ENCODE measurements at regions not wholly inside any gene's neighbourhood (a gene's known extent, or its start where the extent isn't known, plus 50 kb on each side); places are given as distances from the start of the nearest gene placed in this dataset.
A peak's percentile ranks its signal among the peaks of the same experiment; 100 is the strongest.

GRCh38 chr6:170131351-170131750 lies 159.5 kb downstream of the DLL1 start:
- H2AFZ ChIP-seq: no peak overlapping the region
- WGBS, 2 experiments (ENCODE audit: low coverage in 1 of 2, low lambda C conversion rate in 2 of 2, missing lambda C conversion rate in 2 of 2): 50 to 61% methylated on average over 10 to 11 of the region's 11 CpGs
- TF ChIP-seq EZH2phosphoT487 (IDR thresholded peaks at IDR 0.05; ENCODE audit: insufficient read depth, low read depth) (no peak), EZH2 (IDR thresholded peaks at IDR 0.05; ENCODE audit: insufficient read depth, poor library complexity, severe bottlenecking) (no peak)
- DNase-seq: no peak
- no peaks in the 10 kb centered on the region for H3K9me2 ChIP-seq (ENCODE audit: insufficient read depth)
- no peaks in the 10 kb centered on the region for H3K79me2 ChIP-seq (ENCODE audit: insufficient read depth)
- no peaks in the 10 kb centered on the region for H4K20me1 ChIP-seq (ENCODE audit: insufficient read depth)
- no peak overlapping the region for H3K27ac ChIP-seq
- H3K4me3 ChIP-seq: no peak overlapping the region
- no peak overlapping the region for H3K9ac ChIP-seq
- H3K9me3 ChIP-seq (ENCODE audit: low read depth): no peaks in the 10 kb centered on the region
- no peaks in the 10 kb centered on the region for H3K4me1 ChIP-seq (ENCODE audit: insufficient read depth)
- no peak overlapping the region for H3K4me2 ChIP-seq (ENCODE audit: unreplicated experiment)
- no peaks in the 10 kb centered on the region for H3K36me3 ChIP-seq (ENCODE audit: low read depth)
- in situ Hi-C loops (cut with MboI): no loop called here
- H3F3A ChIP-seq (ENCODE audit: insufficient read depth): no peaks in the 10 kb centered on the region
- no peaks in the 10 kb centered on the region for H3K27me3 ChIP-seq (replicated peaks; ENCODE audit: insufficient read depth)

DNA sequence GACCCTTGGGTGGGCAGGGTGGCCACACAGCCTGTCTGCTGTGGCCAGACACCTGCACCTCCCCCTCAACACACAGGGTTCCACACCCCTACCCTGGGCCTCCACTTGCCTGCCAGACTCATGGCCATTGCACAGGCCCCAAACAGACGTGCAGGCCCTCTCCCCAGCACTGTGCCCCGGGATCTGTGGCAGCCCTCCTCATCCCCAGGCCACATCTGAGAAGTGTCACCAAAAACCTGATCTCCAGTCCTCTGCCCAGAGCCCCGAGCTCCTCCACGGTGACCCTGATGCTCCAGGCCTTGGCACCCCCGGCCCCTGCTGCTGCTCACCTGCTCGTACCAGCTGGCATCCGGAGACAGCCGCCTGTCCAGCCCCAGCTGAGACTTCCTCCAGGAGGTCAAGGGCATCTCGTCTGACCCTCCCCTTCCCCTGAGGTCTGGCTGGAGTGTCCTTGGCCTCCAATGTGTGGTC lies 160.1 kb downstream of the DLL1 start:
- no peaks in the 10 kb centered on the region for H3K4me1 ChIP-seq (ENCODE audit: insufficient read depth)
- H3K79me2 ChIP-seq (ENCODE audit: insufficient read depth): no peaks in the 10 kb centered on the region
- no peaks in the 10 kb centered on the region for H3F3A ChIP-seq (ENCODE audit: insufficient read depth)
- in situ Hi-C loops (cut with MboI): no loop called here
- no peak overlapping the region for H2AFZ ChIP-seq
- H3K9me3 ChIP-seq (ENCODE audit: low read depth): no peaks in the 10 kb centered on the region
- no peak overlapping the region for H3K4me2 ChIP-seq (ENCODE audit: unreplicated experiment)
- no peak for DNase-seq
- no peak overlapping the region for H3K27ac ChIP-seq
- no peak for TF ChIP-seq EZH2 (IDR thresholded peaks at IDR 0.05; ENCODE audit: insufficient read depth, poor library complexity, severe bottlenecking)
- TF ChIP-seq EZH2phosphoT487 (IDR thresholded peaks at IDR 0.05; ENCODE audit: insufficient read depth, low read depth): no peak
- no peak overlapping the region for H3K4me3 ChIP-seq
- no peak overlapping the region for H3K9ac ChIP-seq
- H3K27me3 ChIP-seq (replicated peaks; ENCODE audit: insufficient read depth): no peaks in the 10 kb centered on the region
- 54% methylated on average over 9 of the region's 9 CpGs for WGBS, 2 experiments (ENCODE audit: low coverage in 1 of 2, low lambda C conversion rate in 2 of 2, missing lambda C conversion rate in 2 of 2)
- H4K20me1 ChIP-seq (ENCODE audit: insufficient read depth): no peaks in the 10 kb centered on the region
- no peaks in the 10 kb centered on the region for H3K36me3 ChIP-seq (ENCODE audit: low read depth)
- H3K9me2 ChIP-seq (ENCODE audit: insufficient read depth): no peaks in the 10 kb centered on the region

GRCh38 chr6:170130201-170130621 lies 160.7 kb downstream of the DLL1 start:
- in situ Hi-C loops (cut with MboI): no loop called here
- Histone ChIP-seq H3K36me3 (ENCODE audit: low read depth) (no peaks in the 10 kb centered on the region), H3K9ac (no peak overlapping the region), H3K4me2 (ENCODE audit: unreplicated experiment) (no peak overlapping the region), H3K9me2 (ENCODE audit: insufficient read depth) (no peaks in the 10 kb centered on the region), H3K79me2 (ENCODE audit: insufficient read depth) (no peaks in the 10 kb centered on the region), H3F3A (ENCODE audit: insufficient read depth) (no peaks in the 10 kb centered on the region), H3K9me3 (ENCODE audit: low read depth) (no peaks in the 10 kb centered on the region), H3K27me3 (replicated peaks; ENCODE audit: insufficient read depth) (no peaks in the 10 kb centered on the region), H4K20me1 (ENCODE audit: insufficient read depth) (no peaks in the 10 kb centered on the region), H3K4me1 (ENCODE audit: insufficient read depth) (no peaks in the 10 kb centered on the region), H3K4me3 (no peak overlapping the region), H3K27ac (no peak overlapping the region), H2AFZ (no peak overlapping the region)
- WGBS, 2 experiments (ENCODE audit: low coverage in 1 of 2, low lambda C conversion rate in 2 of 2, missing lambda C conversion rate in 2 of 2): 69 to 70% methylated on average over 15 of the region's 15 CpGs
- DNase-seq: no peak
- TF ChIP-seq EZH2phosphoT487 (IDR thresholded peaks at IDR 0.05; ENCODE audit: insufficient read depth, low read depth) (no peak), EZH2 (IDR thresholded peaks at IDR 0.05; ENCODE audit: insufficient read depth, poor library complexity, severe bottlenecking) (no peak)

DNA sequence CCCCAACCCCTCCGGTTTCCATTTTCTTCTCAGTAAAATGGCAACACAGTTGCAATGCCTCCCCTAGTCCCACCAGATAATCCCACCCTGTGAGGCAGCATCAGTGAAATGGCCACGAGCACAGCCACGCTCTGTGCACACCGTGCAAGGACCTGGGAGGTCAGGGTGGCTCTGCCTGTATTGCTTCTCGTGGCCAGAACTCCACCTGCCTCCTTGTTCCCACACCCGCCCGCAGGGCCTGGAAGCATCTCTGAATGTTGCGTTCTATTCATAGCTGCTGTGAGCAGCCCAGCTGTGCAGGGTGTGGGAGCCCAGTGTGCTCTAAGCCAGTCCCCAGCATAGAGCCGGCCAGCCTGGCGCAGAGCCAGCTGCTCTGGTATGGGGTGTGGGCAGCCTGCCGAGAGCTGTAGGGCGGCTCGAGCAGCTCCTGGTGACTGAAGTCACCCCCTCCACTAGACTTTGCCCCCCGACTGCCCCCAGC lies 161.1 kb downstream of the DLL1 start:
- no peaks in the 10 kb centered on the region for H3K36me3 ChIP-seq (ENCODE audit: low read depth)
- 13 to 18% methylated on average over 13 to 14 of the region's 14 CpGs for WGBS, 2 experiments (ENCODE audit: low coverage in 1 of 2, low lambda C conversion rate in 2 of 2, missing lambda C conversion rate in 2 of 2)
- H3F3A ChIP-seq (ENCODE audit: insufficient read depth): no peaks in the 10 kb centered on the region
- H3K9me3 ChIP-seq (ENCODE audit: low read depth): no peaks in the 10 kb centered on the region
- no peak for TF ChIP-seq EZH2phosphoT487 (IDR thresholded peaks at IDR 0.05; ENCODE audit: insufficient read depth, low read depth)
- TF ChIP-seq EZH2 (IDR thresholded peaks at IDR 0.05; ENCODE audit: insufficient read depth, poor library complexity, severe bottlenecking): no peak
- H2AFZ ChIP-seq: no peak overlapping the region
- H3K9ac ChIP-seq: no peak overlapping the region
- peak; percentile 29 for DNase-seq
- H3K9me2 ChIP-seq (ENCODE audit: insufficient read depth): no peaks in the 10 kb centered on the region
- in situ Hi-C loops (cut with MboI): no loop called here
- H3K4me2 ChIP-seq (ENCODE audit: unreplicated experiment): no peak overlapping the region
- no peak overlapping the region for H3K27ac ChIP-seq
- no peaks in the 10 kb centered on the region for H3K27me3 ChIP-seq (replicated peaks; ENCODE audit: insufficient read depth)
- H3K4me3 ChIP-seq: no peak overlapping the region
- H3K79me2 ChIP-seq (ENCODE audit: insufficient read depth): no peaks in the 10 kb centered on the region
- H3K4me1 ChIP-seq (ENCODE audit: insufficient read depth): no peaks in the 10 kb centered on the region
- H4K20me1 ChIP-seq (ENCODE audit: insufficient read depth): no peaks in the 10 kb centered on the region
